ENCODE measurements at regions not wholly inside any gene's neighbourhood (a gene's known extent, or its start where the extent isn't known, plus 50 kb on each side); places are given as distances from the start of the nearest gene placed in this dataset.

GRCh38 chr11:29773656-29774264 lies 243.1 kb downstream of the KCNA4 start:
- TF ChIP-seq CTCF (IDR thresholded peaks at IDR 0.05; ENCODE audit: borderline replicate concordance, extremely low read depth, low read length, poor library complexity, severe bottlenecking) (no peak), EZH2 (IDR thresholded peaks at IDR 0.05; ENCODE audit: borderline replicate concordance, low read depth, low read length, severe bottlenecking) (no peak)

Measured in DND-41 (cell line).